Gastroesophageal sphincter (tissue), 4 donors: ENCODE measurements at regions not wholly inside any gene's neighbourhood (a gene's known extent, or its start where the extent isn't known, plus 50 kb on each side); places are given as distances from the start of the nearest gene placed in this dataset.

ENCODE experiments used
- ATAC-seq: fragments of 150-250 bp; one replicate; pipeline ENCODE4 v1.9.1; 2016; ENCODE audit warnings: mild to moderate bottlenecking, moderate library complexity
- H3K27ac ChIP-seq, 4 donors: fragments of 200-600 bp; sonication (generic) in 3 of 4; 1 replicate in 3 of 4; 2 replicates in 1 of 4; pipeline ENCODE4 v1.5.1; 2016 to 2019
- H3K27me3 ChIP-seq: fragments of 200-600 bp; sonication (generic); one replicate; pipeline ENCODE4 v1.5.1; 2019
- H3K36me3 ChIP-seq, 2 donors: fragments of 200-600 bp; sonication (generic); one replicate each; pipeline ENCODE4 v1.5.1; 2019; ENCODE audit warnings: control low read depth in 1 of 2
- H3K4me1 ChIP-seq, 3 donors: fragments of 200-600 bp; sonication (generic); 1 replicate in 2 of 3; 2 replicates in 1 of 3; pipeline ENCODE4 v1.5.1; 2016 to 2019; ENCODE audit warnings: control low read depth in 2 of 3
- H3K4me3 ChIP-seq, 2 donors: fragments of 200-600 bp; sonication (generic); one replicate each; pipeline ENCODE4 v1.5.1; 2019; ENCODE audit warnings: mild to moderate bottlenecking in 1 of 2, moderate library complexity in 1 of 2
- H3K9me3 ChIP-seq, 3 donors: fragments of 200-600 bp; sonication (generic); one replicate each; pipeline ENCODE4 v1.5.1; 2017 to 2019; ENCODE audit warnings: control low read depth in 2 of 3
- CTCF ChIP-seq, 4 experiments: fragments of 200-600 bp in 2 of 4; fragments of 450-650 bp in 2 of 4; sonication (generic) in 1 of 4; IDR thresholded peaks; one replicate each; pipeline ENCODE4 v1.5.1; 2017 to 2019; ENCODE audit warnings: antibody characterized with exemption in 4 of 4, mild to moderate bottlenecking in 2 of 4, moderate library complexity in 2 of 4
- EP300 ChIP-seq: sonication (generic); formaldehyde crosslinking; IDR thresholded peaks from one replicate; pipeline ENCODE4 v1.6.1; 2017; ENCODE audit warnings: antibody characterized with exemption, mild to moderate bottlenecking
- POLR2A ChIP-seq, 2 donors: fragments of 450-650 bp; IDR thresholded peaks; one replicate each; pipeline ENCODE4 v1.6.1; 2017; ENCODE audit warnings: antibody characterized with exemption in 2 of 2, mild to moderate bottlenecking in 2 of 2, moderate library complexity in 1 of 2
- POLR2AphosphoS5 ChIP-seq: sonication (generic); formaldehyde crosslinking; IDR thresholded peaks from one replicate; pipeline ENCODE4 v1.6.1; 2017; ENCODE audit warnings: antibody characterized with exemption
- WGBS, 2 donors: methylation state at CpG; one replicate each; pipeline ENCODE4 v1.1.5; 2018; ENCODE audit warnings: low coverage in 1 of 2; 5-methylcytosine and 5-hydroxymethylcytosine counted together

GRCh38 chr2:12325806-12326205 is 390.9 kb upstream of the TRIB2 start:
- TF ChIP-seq POLR2AphosphoS5 (no peak), CTCF (IDR thresholded peaks at IDR 0.05) (no peak)
- no peak overlapping the region for H3K27ac ChIP-seq
- no peaks in the 10 kb centered on the region for H3K36me3 ChIP-seq
- H3K4me3 ChIP-seq = no peak overlapping the region
- no peaks in the 10 kb centered on the region for H3K27me3 ChIP-seq
- no peak for ATAC-seq
- 81 to 89% methylated on average over 6 to 9 of the region's 9 CpGs for WGBS, 2 donors
- H3K4me1 ChIP-seq = peaks cover 0 to 9% (median 0%) of the 10 kb centered on the region in 3 donors
- H3K9me3 ChIP-seq = no peaks in the 10 kb centered on the region

- no peak overlapping the region for H3K27ac ChIP-seq
- H3K4me1 ChIP-seq = peaks cover 0 to 1% (median 0%) of the 10 kb centered on the region in 3 donors
- H3K4me3 ChIP-seq = no peak overlapping the region
- WGBS, 2 donors = 91 to 92% methylated on average over 6 to 10 of the region's 12 CpGs
- ATAC-seq = no peak
- no peaks in the 10 kb centered on the region for H3K36me3 ChIP-seq
- TF ChIP-seq CTCF (IDR thresholded peaks at IDR 0.05) = no peak
- TF ChIP-seq POLR2A (IDR thresholded peaks at IDR 0.05) = no peak
- no peak for TF ChIP-seq POLR2AphosphoS5
- no peak for TF ChIP-seq EP300
- no peaks in the 10 kb centered on the region for H3K9me3 ChIP-seq
- H3K27me3 ChIP-seq = no peaks in the 10 kb centered on the region
Measured at GRCh38 chr2:12326449-12327190, 390.1 kb upstream of the TRIB2 start.

- no peak for TF ChIP-seq POLR2AphosphoS5
- TF ChIP-seq CTCF (IDR thresholded peaks at IDR 0.05) = no peak
- no peak for TF ChIP-seq EP300
- no peak for TF ChIP-seq POLR2A (IDR thresholded peaks at IDR 0.05)
- Histone ChIP-seq H3K36me3 (no peaks in the 10 kb centered on the region), H3K4me3 (no peak overlapping the region), H3K27ac (no peak overlapping the region), H3K27me3 (no peaks in the 10 kb centered on the region), H3K4me1 (no peaks in the 10 kb centered on the region), H3K9me3 (no peaks in the 10 kb centered on the region)
- WGBS, 2 donors = 81 to 83% methylated on average over 3 of the region's 3 CpGs
- no peak for ATAC-seq
Measured at GRCh38 chr2:12330916-12331315, 385.8 kb upstream of the TRIB2 start.

GRCh38 chr2:12331698-12332097 is 385.0 kb upstream of the TRIB2 start:
- no peaks in the 10 kb centered on the region for H3K36me3 ChIP-seq
- no peaks in the 10 kb centered on the region for H3K27me3 ChIP-seq
- H3K27ac ChIP-seq = no peak overlapping the region
- ATAC-seq = no peak
- no peak for TF ChIP-seq POLR2A (IDR thresholded peaks at IDR 0.05)
- no peak for TF ChIP-seq EP300
- no peak for TF ChIP-seq CTCF (IDR thresholded peaks at IDR 0.05)
- TF ChIP-seq POLR2AphosphoS5 = no peak
- H3K4me3 ChIP-seq = no peak overlapping the region
- H3K4me1 ChIP-seq = no peaks in the 10 kb centered on the region
- WGBS, 2 donors = 79 to 100% methylated on average over 2 of the region's 2 CpGs
- no peaks in the 10 kb centered on the region for H3K9me3 ChIP-seq

- ATAC-seq = no peak
- 66 to 73% methylated on average over 2 of the region's 2 CpGs for WGBS, 2 donors
Measured at GRCh38 chr2:12333293-12333692, 383.4 kb upstream of the TRIB2 start.

More at GRCh38 chr2:12333293-12333692, 383.4 kb upstream of the TRIB2 start:
- H3K27ac ChIP-seq = no peak overlapping the region
- no peaks in the 10 kb centered on the region for H3K36me3 ChIP-seq
- no peak for TF ChIP-seq POLR2AphosphoS5
- no peak for TF ChIP-seq POLR2A (IDR thresholded peaks at IDR 0.05)
- TF ChIP-seq CTCF (IDR thresholded peaks at IDR 0.05) = no peak
- TF ChIP-seq EP300 = no peak
- H3K27me3 ChIP-seq = no peaks in the 10 kb centered on the region
- no peak overlapping the region for H3K4me3 ChIP-seq
- H3K9me3 ChIP-seq = no peaks in the 10 kb centered on the region
- no peaks in the 10 kb centered on the region for H3K4me1 ChIP-seq
